ENCODE measurements at regions not wholly inside any gene's neighbourhood (a gene's known extent, or its start where the extent isn't known, plus 50 kb on each side); places are given as distances from the start of the nearest gene placed in this dataset.

DNA sequence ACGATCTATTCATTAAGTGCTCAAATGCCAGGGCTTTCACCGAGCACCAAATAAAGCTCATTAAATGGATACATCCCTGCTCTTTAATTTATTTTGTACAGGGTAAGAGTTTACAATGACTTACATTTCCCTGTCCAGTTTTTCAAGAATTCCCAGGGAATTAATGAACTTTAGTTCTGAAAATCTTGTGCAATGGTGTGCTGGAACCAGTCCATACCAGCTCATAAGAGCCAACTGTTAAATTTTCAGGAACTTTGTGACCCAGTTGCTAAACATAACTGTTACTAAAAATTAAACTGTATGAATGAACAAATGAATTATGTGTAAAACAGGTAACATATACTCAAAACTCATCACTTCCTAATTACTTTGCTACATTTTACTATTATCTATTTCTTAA, 191.7 kb upstream of the RASGEF1B start:
- TF ChIP-seq, protein P1, sequence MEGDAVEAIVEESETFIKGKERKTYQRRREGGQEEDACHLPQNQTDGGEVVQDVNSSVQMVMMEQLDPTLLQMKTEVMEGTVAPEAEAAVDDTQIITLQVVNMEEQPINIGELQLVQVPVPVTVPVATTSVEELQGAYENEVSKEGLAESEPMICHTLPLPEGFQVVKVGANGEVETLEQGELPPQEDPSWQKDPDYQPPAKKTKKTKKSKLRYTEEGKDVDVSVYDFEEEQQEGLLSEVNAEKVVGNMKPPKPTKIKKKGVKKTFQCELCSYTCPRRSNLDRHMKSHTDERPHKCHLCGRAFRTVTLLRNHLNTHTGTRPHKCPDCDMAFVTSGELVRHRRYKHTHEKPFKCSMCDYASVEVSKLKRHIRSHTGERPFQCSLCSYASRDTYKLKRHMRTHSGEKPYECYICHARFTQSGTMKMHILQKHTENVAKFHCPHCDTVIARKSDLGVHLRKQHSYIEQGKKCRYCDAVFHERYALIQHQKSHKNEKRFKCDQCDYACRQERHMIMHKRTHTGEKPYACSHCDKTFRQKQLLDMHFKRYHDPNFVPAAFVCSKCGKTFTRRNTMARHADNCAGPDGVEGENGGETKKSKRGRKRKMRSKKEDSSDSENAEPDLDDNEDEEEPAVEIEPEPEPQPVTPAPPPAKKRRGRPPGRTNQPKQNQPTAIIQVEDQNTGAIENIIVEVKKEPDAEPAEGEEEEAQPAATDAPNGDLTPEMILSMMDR (IDR thresholded peaks at IDR 0.05), result no peak
- no peak for TF ChIP-seq ZFX (IDR thresholded peaks at IDR 0.05; ENCODE audit: borderline replicate concordance)

All from 22Rv1 (cell line).